ENCODE measurements at regions not wholly inside any gene's neighbourhood (a gene's known extent, or its start where the extent isn't known, plus 50 kb on each side); places are given as distances from the start of the nearest gene placed in this dataset.
"Not testable (repeated sequence)": the region's sequence is repeated elsewhere in the genome, so short reads cannot be mapped to it uniquely, and the experiment has no call there.

DNA sequence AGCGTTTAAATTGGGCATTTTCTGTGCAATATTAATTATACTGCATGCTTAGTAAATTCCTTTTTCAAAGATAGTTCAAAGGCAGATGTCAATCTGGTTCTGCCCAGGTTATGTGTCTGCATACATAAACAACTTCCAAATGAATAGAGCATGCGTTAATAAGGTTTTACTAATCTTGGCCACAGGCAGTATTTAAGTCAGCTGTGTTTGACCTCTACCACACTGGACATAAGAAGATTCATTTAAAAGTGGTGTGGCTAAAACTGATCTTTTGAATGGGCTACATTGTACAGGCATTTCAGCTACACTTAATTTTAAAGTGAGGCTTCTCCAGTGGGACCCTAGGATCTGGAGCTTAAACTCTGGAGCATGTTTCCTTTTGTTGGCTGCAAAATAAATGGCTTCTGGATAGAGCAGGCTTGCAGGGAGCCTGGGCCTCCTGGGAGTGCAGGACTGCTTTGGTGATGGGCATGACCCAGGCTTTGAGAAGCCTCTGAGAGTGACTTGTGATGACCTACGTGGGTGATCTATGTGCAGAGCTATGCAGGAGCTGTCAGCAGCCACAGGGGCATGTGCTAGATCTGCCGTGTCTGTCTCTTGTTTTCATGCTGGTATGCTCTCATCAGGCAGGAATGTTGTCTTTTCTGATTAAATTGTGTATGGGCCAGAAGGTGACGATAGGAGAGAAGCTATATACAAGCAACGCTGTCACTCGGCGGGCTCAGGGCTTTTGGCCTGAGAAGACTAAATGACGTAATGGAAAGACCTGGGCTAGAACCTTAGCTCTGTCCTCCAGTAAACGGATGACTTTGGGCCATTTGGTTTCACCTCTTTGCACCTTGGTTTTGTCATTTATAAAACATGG lies 331.2 kb downstream of the QKI start:
- DNase-seq = no peak

DNA sequence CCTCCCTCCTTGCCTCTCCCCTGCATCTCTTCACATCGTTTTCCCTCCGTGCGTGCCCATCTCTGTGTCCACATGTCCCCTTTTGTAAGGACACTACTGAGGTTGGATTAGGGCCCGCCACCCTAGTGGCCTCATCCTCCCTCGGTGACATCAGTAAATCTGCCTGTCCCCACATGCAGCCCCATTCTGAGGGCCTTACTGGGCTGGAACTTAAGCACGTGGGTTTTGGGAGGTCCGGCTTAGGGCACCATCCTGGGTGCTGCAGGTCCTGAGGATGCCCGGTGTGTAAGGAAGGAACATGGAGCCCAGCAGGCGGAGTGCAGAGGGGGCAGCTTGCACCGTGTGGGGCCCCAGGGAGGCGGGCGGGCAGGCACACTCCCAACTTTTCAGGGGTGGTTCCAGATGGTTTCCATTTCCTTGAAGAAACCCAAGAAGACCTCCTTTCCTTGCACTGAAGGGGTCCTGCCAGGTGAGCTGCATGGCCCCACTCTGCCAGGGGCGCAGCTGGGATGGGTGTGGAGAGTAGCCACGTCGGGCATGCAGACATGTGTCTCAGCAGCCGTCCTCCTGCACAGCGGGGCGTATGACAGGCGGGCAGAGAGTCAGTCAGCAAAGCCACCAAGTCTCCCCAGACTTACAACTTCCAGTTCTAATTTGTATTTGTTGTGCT lies 329.9 kb downstream of the QKI start:
- DNase-seq = no peak

DNA sequence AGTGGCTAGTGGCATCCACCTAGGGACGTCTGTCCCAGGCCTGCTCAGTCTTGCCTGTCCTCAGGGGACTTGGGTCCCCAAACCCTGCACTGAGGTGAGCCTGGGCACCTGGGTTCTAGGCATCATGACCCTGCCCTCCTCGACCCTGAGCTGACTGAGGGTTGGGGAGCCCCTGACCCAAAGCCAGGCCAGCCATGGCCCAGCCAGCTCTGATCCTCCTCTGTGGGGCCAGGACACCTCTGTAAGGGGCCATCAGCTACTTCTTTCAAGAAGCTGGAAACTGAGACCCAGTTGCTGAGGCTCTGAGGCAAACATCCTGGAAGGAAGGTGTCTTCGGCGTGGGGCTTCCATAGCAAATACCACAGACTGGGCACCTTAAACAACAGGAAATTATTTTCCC lies 329.3 kb downstream of the QKI start:
- DNase-seq = no peak

DNA sequence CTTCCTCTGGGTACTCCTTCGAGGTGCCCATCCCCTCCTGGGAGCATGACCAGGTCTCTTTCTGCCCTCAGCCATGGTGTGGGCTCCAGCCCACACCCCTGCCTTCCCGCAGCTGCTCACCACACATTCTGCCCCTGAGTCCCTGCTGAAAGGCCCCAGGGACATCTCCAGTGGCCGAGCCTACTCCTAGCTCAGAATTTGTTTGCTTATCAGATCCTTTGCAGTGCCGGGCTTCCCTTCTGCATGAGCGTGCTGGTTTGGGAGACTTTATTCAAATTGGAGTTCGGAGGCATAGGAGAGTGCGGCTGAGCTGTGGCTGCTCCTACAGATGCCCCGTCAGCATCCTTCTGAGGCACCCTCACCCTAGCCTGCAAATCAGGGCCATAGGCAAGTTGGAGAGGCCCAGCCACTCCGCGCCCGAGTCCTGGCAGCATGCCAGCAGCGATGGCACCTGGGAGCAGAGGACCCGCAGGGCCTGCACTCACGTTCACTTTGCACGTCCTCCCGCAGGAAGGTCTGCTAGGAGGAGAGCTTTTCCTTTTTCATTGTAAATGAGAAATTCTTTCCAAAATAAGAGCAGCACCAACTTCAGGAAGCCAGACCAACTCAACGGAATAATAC lies 327.3 kb downstream of the QKI start:
- DNase-seq = no peak

DNA sequence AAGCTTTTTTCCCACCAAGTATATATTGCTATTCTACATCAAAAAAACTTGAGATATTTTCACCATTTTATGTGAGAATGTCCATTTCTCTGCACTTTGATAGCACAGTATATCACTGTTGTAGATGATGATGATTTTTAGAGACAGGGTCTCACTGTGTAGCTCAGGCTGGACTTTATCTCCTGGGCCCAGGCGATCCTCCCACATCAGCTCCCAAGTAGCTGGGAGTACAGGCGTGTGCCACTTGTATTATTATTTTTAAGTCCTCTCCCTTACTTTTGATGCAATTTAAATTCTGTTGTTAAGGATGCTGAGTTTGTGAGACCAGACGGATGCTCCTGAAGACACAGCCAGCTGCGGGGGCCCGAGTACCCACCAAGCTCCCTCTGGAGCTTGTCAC lies 326.8 kb downstream of the QKI start:
- DNase-seq = no peak

- DNase-seq = no peak
These were observed 325.4 kb downstream of the QKI start for GRCh38 chr6:163739966-163740365.

- DNase-seq = no peak
These were observed 324.8 kb downstream of the QKI start for GRCh38 chr6:163739408-163739725.

- no peak for DNase-seq
These were observed 324.3 kb downstream of the QKI start for GRCh38 chr6:163738725-163739407.

- DNase-seq = no peak
These were observed 323.8 kb downstream of the QKI start for GRCh38 chr6:163738304-163738703.

DNA sequence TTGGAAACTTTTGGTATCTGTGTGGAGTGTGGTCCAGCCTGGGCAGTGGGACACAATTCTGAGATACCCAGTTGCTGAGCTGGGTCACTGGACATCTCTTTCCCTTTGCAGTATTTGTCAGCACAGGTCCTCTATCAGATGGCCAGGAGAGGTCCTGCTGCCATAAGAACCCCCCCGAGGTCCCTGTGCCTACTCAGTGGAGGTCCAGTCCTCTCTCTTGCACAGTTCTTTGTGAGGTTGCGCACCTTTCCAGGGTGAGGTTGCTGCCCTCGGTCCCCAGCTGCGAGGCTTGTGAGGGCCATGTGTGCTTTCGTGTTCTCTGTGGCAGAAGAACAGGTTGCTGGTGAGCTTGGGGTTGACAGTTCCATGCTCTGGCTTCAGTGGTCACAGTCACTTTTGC lies 320.6 kb downstream of the QKI start:
- no peak for DNase-seq

DNA sequence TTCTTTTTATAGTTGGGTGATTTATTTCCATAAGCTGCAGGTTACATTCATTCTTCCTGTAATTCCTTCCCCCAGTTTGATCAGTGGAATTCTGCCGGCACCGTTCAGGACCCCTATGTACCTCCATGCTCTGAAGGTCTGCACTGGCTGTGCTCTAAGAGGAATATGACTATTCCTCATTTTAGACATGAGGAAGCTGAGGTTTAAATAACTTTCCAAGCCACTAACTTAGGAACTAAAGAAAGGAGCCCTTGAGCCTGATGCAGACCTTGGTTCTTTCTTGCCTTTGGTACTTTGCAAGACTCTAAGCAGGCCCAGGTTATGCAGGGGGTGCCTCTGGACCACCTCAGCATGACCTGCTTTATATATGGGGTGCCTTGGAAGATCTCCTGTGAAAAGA lies 318.5 kb downstream of the QKI start:
- DNase-seq = no peak

DNA sequence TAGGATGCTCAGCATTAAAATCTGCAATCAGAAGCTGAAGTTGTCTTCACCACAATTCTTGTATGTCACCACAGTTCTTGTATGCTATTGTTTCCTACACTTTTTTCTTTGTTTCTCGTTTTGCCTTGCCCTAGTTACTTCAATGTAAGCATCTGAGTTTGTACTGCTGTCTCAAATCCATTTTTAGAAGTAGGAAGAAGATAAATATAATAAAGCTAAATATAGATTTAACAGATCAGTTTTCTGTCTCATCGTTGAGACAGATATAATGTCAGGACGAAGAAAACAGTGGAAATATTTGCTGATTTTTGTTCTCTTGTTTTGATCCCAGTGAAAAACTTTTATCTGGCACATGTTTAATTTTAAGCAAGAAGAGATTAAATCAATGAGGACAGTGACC lies 318.0 kb downstream of the QKI start:
- DNase-seq = no peak

- not testable (repeated sequence) for DNase-seq
These were observed 317.5 kb downstream of the QKI start for GRCh38 chr6:163732014-163732351.

GRCh38 chr6:163731215-163732013 lies 316.9 kb downstream of the QKI start:
- no peak for DNase-seq

- DNase-seq = no peak
These were observed 316.0 kb downstream of the QKI start for GRCh38 chr6:163730246-163731210.

- DNase-seq = no peak
These were observed 314.8 kb downstream of the QKI start for GRCh38 chr6:163729127-163729872.

DNA sequence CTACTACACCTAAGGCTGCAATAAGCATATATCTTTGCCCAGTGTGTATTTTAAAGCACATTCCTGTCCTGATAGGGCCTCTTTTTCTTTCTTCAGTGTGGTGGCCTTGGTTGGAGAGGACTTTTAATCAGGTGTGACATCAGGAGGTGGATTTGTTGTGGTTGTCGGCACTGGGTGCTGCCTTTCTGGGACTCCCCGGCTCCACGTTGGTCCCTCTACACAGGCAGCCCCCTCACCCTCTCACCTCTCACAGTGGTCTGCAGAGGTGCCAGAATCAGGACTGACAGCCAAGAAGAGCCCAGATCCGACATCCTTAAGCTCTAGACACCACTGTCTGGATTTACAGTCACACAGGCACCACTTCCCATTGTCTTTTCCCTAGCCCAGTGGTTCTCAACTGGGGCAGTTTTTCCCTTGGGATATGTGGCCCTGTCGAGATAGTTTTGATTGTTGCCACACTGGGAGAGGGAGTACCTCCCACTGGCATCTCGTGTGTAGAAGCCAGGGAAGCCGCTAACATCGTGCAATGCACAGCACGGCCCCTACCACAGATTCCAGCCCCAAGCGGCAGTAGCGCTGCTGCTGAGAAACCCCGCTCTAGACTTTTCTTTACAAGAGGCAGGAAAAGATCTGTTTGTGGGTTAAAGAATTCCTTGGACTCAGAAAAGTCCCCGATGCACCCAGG lies 314.1 kb downstream of the QKI start:
- no peak for DNase-seq

DNA sequence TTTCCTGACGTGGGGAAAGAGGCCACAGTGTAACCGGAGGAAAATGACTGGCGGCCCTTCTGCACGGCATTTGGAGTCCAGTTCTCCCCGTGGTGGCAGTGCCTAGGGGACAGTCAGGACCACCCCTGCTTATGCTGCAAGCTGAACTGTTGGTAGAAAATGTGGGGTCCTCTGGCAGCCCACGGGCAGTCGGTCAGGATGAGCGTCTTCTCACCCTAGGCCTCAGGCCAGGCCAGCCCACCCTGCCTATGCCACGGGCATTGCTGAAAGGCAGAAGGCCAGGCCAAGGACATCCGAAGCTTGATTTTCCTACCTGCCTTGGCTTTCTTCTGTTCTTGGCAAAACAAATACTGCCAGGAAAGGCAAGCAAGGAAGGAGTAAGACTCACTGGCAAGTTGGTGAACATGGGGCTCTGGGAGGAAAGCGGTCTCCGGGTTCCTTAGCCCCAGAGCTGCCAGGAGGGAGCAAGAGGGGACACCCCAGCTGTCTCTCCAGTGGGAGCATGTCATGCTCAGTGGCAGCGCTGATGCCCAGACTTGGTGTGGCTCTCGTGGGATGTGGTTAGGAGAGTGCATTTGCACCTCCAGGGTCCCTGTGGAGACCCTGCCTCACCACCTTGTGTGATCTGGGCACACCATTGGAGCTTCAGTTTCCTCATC lies 311.6 kb downstream of the QKI start:
- DNase-seq = no peak
